SK-N-SH (cell line): ENCODE measurements at regions not wholly inside any gene's neighbourhood (a gene's known extent, or its start where the extent isn't known, plus 50 kb on each side); places are given as distances from the start of the nearest gene placed in this dataset.

Experiments
- CTCF ChIA-PET: fragments of 300-600, 350-600 bp; formaldehyde crosslinking; extraction: SDS; loops from one replicate; lab custom pipeline; 2021; lab: Yijun Ruan, JAX
- POLR2A ChIA-PET: fragments of 350-600 bp; sonication (Branson Sonifier 250); formaldehyde crosslinking; extraction: SDS; loops from one replicate; lab custom pipeline; 2020; ENCODE audit warnings: antibody characterized with exemption, inconsistent platforms; lab: Yijun Ruan, JAX
- DNase-seq: peaks from one replicate; pipeline ENCODE4 v3.0.0; 2012
- H2AFZ ChIP-seq: fragments of 200-600 bp; sonication (generic); 2 replicates; pipeline ENCODE4 v1.8.1; 2016; ENCODE audit warnings: antibody characterized with exemption, mild to moderate bottlenecking, low read depth
- H3F3A ChIP-seq: fragments of 200-600 bp; sonication (generic); replicated peaks from 2 replicates; pipeline ENCODE3; 2016; ENCODE audit warnings: antibody characterized with exemption, mild to moderate bottlenecking; ENCODE audit not compliant: insufficient read depth
- H3K27ac ChIP-seq, 2 experiments: fragments of 200-500 bp in 1 of 2; fragments of 200-600 bp in 1 of 2; sonication (Bioruptor generic) in 1 of 2; sonication (generic), shearing (Covaris generic) in 1 of 2; 2 replicates each; pipeline versions ENCODE4 v1.5.1 to v1.6.1; 2014 to 2016; ENCODE audit warnings: low read depth in 2 of 2, inconsistent platforms in 1 of 2, low read length in 1 of 2, mild to moderate bottlenecking in 1 of 2, mixed read lengths in 1 of 2
- H3K27me3 ChIP-seq: fragments of 200-600 bp; sonication (generic), shearing (Covaris generic); 2 replicates; pipeline ENCODE4 v1.6.1; 2016; ENCODE audit warnings: mixed run types; ENCODE audit not compliant: insufficient read depth
- H3K36me3 ChIP-seq, 2 experiments: fragments of 200-500 bp in 1 of 2; fragments of 200-600 bp in 1 of 2; sonication (Bioruptor generic) in 1 of 2; sonication (generic) in 1 of 2; replicated peaks in 1 of 2; 2 replicates each; pipeline versions ENCODE3 to v1.5.1; 2014 to 2016; ENCODE audit warnings: low read length in 1 of 2, mild to moderate bottlenecking in 1 of 2; ENCODE audit not compliant: insufficient read depth in 2 of 2, control insufficient read depth in 1 of 2
- H3K4me1 ChIP-seq, 2 experiments: fragments of 200-500 bp in 1 of 2; fragments of 200-600 bp in 1 of 2; sonication (Bioruptor generic) in 1 of 2; sonication (generic), shearing (Covaris generic) in 1 of 2; 2 replicates each; pipeline versions ENCODE4 v1.5.1 to v1.6.1; 2014 to 2016; ENCODE audit warnings: low read depth in 1 of 2, low read length in 1 of 2, mixed run types in 1 of 2; ENCODE audit not compliant: insufficient read depth in 2 of 2, control insufficient read depth in 1 of 2
- H3K4me2 ChIP-seq: fragments of 200-600 bp; sonication (generic), shearing (Covaris generic); 2 replicates; pipeline ENCODE4 v1.6.1; 2017; ENCODE audit warnings: mixed run types
- H3K4me3 ChIP-seq, 2 experiments: fragments of 200-500 bp in 1 of 2; fragments of 200-600 bp in 1 of 2; sonication (Bioruptor generic) in 1 of 2; sonication (generic), shearing (Covaris generic) in 1 of 2; 2 replicates each; pipeline versions ENCODE4 v1.5.1 to v1.8.1; 2014 to 2016; ENCODE audit warnings: low read depth in 2 of 2, inconsistent platforms in 1 of 2, low read length in 1 of 2, mild to moderate bottlenecking in 1 of 2, mixed read lengths in 1 of 2, moderate library complexity in 1 of 2
- H3K79me2 ChIP-seq: fragments of 200-600 bp; sonication (generic); 2 replicates; pipeline ENCODE4 v1.8.1; 2017; ENCODE audit warnings: mild to moderate bottlenecking; ENCODE audit not compliant: insufficient read depth
- H3K9ac ChIP-seq: fragments of 200-600 bp; sonication (generic); 2 replicates; pipeline ENCODE4 v1.6.1; 2017; ENCODE audit warnings: mixed run types
- H3K9me2 ChIP-seq: fragments of 200-600 bp; sonication (generic); 2 replicates; pipeline ENCODE4 v1.6.1; 2017; ENCODE audit warnings: mixed run types
- H3K9me3 ChIP-seq: fragments of 200-600 bp; sonication (generic); 2 replicates; pipeline ENCODE4 v1.6.1; 2017; ENCODE audit warnings: mixed run types, mild to moderate bottlenecking, moderate library complexity
- H4K20me1 ChIP-seq: fragments of 200-600 bp; sonication (generic); 2 replicates; pipeline ENCODE4 v1.6.1; 2017; ENCODE audit warnings: mild to moderate bottlenecking, mixed run types; ENCODE audit not compliant: insufficient read depth
- CTCF ChIP-seq: fragments of 200-600 bp; sonication (generic); IDR thresholded peaks from 2 replicates; pipeline ENCODE4 v1.6.1; 2017; ENCODE audit warnings: antibody characterized with exemption, mild to moderate bottlenecking, moderate library complexity
- ELF1 ChIP-seq: IDR thresholded peaks from 2 replicates; pipeline ENCODE4 v1.4.0; 2012
- EP300 ChIP-seq, 2 experiments: IDR thresholded peaks; 2 replicates each; pipeline versions ENCODE4 v1.4.0 to v1.6.1; 2012; ENCODE audit warnings: borderline replicate concordance in 1 of 2, low read depth in 1 of 2, low read length in 1 of 2
- EZH2phosphoT487 ChIP-seq: fragments of 200-600 bp; sonication (generic); IDR thresholded peaks from 2 replicates; pipeline ENCODE4 v1.6.1; 2017; ENCODE audit warnings: low read depth, mixed run types, mild to moderate bottlenecking, antibody characterized with exemption, moderate library complexity, borderline replicate concordance
- FOSL2 ChIP-seq: IDR thresholded peaks from 2 replicates; pipeline ENCODE4 v1.4.0; 2012; ENCODE audit warnings: low read depth, mild to moderate bottlenecking, moderate library complexity, borderline replicate concordance
- FOXJ3 ChIP-seq: sonication (generic); formaldehyde crosslinking; IDR thresholded peaks from 2 replicates; pipeline ENCODE4 v1.5.1; 2020; ENCODE audit warnings: mild to moderate bottlenecking, missing genetic modification reagents
- FOXM1 ChIP-seq: IDR thresholded peaks from 2 replicates; pipeline ENCODE4 v1.4.0; 2012; ENCODE audit warnings: low read depth, mild to moderate bottlenecking
- GATA2 ChIP-seq: sonication (generic); formaldehyde crosslinking; IDR thresholded peaks from 2 replicates; pipeline ENCODE4 v1.5.0; 2020; ENCODE audit warnings: mild to moderate bottlenecking, missing genetic modification reagents
- MEF2A ChIP-seq: IDR thresholded peaks from 2 replicates; pipeline ENCODE4 v1.4.0; 2012; ENCODE audit warnings: low read depth, borderline replicate concordance
- PBX3 ChIP-seq: IDR thresholded peaks from 2 replicates; pipeline ENCODE4; 2012
- POLR2AphosphoS5 ChIP-seq: IDR thresholded peaks from 2 replicates; pipeline ENCODE4 v1.6.1; 2012; ENCODE audit warnings: low read depth, low read length
- RCOR1 ChIP-seq: fragments of 150-350 bp; IDR thresholded peaks from 2 replicates; pipeline ENCODE4 v1.6.1; 2017; ENCODE audit warnings: antibody characterized with exemption, low read length
- RFX5 ChIP-seq: IDR thresholded peaks from 2 replicates; pipeline ENCODE4 v1.6.1; 2012; ENCODE audit warnings: mild to moderate bottlenecking, improper control_type of control experiment, low read length
- RXRA ChIP-seq: IDR thresholded peaks from 2 replicates; pipeline ENCODE4 v1.4.0; 2012; ENCODE audit warnings: low read depth, mild to moderate bottlenecking, borderline replicate concordance
- WGBS: methylation state at CpG from one replicate; pipeline ENCODE4 v1.1.6; 2017; ENCODE audit warnings: low lambda C conversion rate; 5-methylcytosine and 5-hydroxymethylcytosine counted together
- TF ChIP-seq, protein P1 (sequence below): IDR thresholded peaks from 2 replicates; pipeline ENCODE4 v1.4.0; 2012; ENCODE audit warnings: low read depth
- TF ChIP-seq, protein P2 (sequence below): IDR thresholded peaks from 2 replicates; pipeline ENCODE4 v1.4.0; 2012; ENCODE audit warnings: low read depth, borderline replicate concordance

- Histone ChIP-seq H3K9me2 (no peaks in the 10 kb centered on the region), H3K27ac (no peak overlapping the region), H4K20me1 (no peaks in the 10 kb centered on the region), H3K9ac (no peak overlapping the region), H3K79me2 (no peaks in the 10 kb centered on the region), H3K27me3 (no peaks in the 10 kb centered on the region; the same call in 1 of the 2 replicates), H3K4me3 (no peak overlapping the region), H3K36me3 (no peaks in the 10 kb centered on the region), H3K4me1 (no peaks in the 10 kb centered on the region), H2AFZ (no peak overlapping the region), H3K4me2 (no peak overlapping the region), H3K9me3 (no peaks in the 10 kb centered on the region), H3F3A (no peaks in the 10 kb centered on the region)
- no peak for DNase-seq
- ChIA-PET CTCF (no interaction called here), POLR2A (no interaction called here)
- WGBS: 23% methylated on average over 2 of the region's 2 CpGs
- TF ChIP-seq RFX5 (no peak), FOSL2 (no peak), FOXJ3 (CRISPR knock-in tag) (no peak), EP300 (IDR thresholded peaks at IDR 0.05; ENCODE audit: borderline replicate concordance in 1 of 2, low read depth in 1 of 2, low read length in 1 of 2) (no peak), CTCF (no peak), FOXM1 (no peak), EZH2phosphoT487 (no peak), ELF1 (no peak), GATA2 (CRISPR knock-in tag) (no peak), POLR2AphosphoS5 (no peak), PBX3 (no peak), MEF2A (no peak), RCOR1 (no peak), RXRA (no peak)
- TF ChIP-seq, protein P1, sequence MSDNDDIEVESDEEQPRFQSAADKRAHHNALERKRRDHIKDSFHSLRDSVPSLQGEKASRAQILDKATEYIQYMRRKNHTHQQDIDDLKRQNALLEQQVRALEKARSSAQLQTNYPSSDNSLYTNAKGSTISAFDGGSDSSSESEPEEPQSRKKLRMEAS: no peak
- TF ChIP-seq, protein P2, sequence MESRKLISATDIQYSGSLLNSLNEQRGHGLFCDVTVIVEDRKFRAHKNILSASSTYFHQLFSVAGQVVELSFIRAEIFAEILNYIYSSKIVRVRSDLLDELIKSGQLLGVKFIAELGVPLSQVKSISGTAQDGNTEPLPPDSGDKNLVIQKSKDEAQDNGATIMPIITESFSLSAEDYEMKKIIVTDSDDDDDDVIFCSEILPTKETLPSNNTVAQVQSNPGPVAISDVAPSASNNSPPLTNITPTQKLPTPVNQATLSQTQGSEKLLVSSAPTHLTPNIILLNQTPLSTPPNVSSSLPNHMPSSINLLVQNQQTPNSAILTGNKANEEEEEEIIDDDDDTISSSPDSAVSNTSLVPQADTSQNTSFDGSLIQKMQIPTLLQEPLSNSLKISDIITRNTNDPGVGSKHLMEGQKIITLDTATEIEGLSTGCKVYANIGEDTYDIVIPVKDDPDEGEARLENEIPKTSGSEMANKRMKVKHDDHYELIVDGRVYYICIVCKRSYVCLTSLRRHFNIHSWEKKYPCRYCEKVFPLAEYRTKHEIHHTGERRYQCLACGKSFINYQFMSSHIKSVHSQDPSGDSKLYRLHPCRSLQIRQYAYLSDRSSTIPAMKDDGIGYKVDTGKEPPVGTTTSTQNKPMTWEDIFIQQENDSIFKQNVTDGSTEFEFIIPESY: no peak
These were observed 381.9 kb downstream of the ZWINT start for GRCh38 chr10:55979203-55979602.
